ENCODE measurements at regions not wholly inside any gene's neighbourhood (a gene's known extent, or its start where the extent isn't known, plus 50 kb on each side); places are given as distances from the start of the nearest gene placed in this dataset.

GRCh38 chr14:82889701-82890100, 1356.0 kb upstream of the SEL1L start:
- Histone ChIP-seq H3K4me1 (no peaks in the 10 kb centered on the region), H3K27me3 (no peaks in the 10 kb centered on the region), H3K27ac (no peak overlapping the region), H3K36me3 (no peaks in the 10 kb centered on the region), H3K9me3 (no peaks in the 10 kb centered on the region), H3K4me3 (no peak overlapping the region)
- DNase-seq: no peak
- TF ChIP-seq POLR2A (IDR thresholded peaks at IDR 0.05) (no peak), CTCF (IDR thresholded peaks at IDR 0.05) (no peak)
- no peak for ATAC-seq
- intact Hi-C loops (cut with DNase I): no loop called here

GRCh38 chr14:82896476-82896875, 1362.8 kb upstream of the SEL1L start:
- WGBS (ENCODE audit: insufficient coverage, low coverage, low lambda C conversion rate, missing lambda C conversion rate): 31% methylated on average over 1 of the region's 1 CpG

GRCh38 chr14:82897469-82898308, 1364.0 kb upstream of the SEL1L start:
- no peak for DNase-seq
- Histone ChIP-seq H3K4me3 (no peak overlapping the region), H3K9me3 (no peaks in the 10 kb centered on the region), H3K27ac (no peak overlapping the region), H3K27me3 (no peaks in the 10 kb centered on the region), H3K36me3 (no peaks in the 10 kb centered on the region), H3K4me1 (no peaks in the 10 kb centered on the region)
- intact Hi-C loops (cut with DNase I): no loop called here
- TF ChIP-seq POLR2A (IDR thresholded peaks at IDR 0.05) (no peak), CTCF (IDR thresholded peaks at IDR 0.05) (no peak)
- WGBS (ENCODE audit: insufficient coverage, low coverage, low lambda C conversion rate, missing lambda C conversion rate): 35% methylated on average over 4 of the region's 4 CpGs
- ATAC-seq: no peak

More at GRCh38 chr14:82896476-82896875, 1362.8 kb upstream of the SEL1L start:
- ATAC-seq (no peak), DNase-seq (no peak)
- Histone ChIP-seq H3K4me3 (no peak overlapping the region), H3K27ac (no peak overlapping the region), H3K9me3 (no peaks in the 10 kb centered on the region), H3K4me1 (no peaks in the 10 kb centered on the region), H3K36me3 (no peaks in the 10 kb centered on the region), H3K27me3 (no peaks in the 10 kb centered on the region)
- TF ChIP-seq CTCF (IDR thresholded peaks at IDR 0.05) (no peak), POLR2A (IDR thresholded peaks at IDR 0.05) (no peak)
- intact Hi-C loops (cut with DNase I): no loop called here

DNA sequence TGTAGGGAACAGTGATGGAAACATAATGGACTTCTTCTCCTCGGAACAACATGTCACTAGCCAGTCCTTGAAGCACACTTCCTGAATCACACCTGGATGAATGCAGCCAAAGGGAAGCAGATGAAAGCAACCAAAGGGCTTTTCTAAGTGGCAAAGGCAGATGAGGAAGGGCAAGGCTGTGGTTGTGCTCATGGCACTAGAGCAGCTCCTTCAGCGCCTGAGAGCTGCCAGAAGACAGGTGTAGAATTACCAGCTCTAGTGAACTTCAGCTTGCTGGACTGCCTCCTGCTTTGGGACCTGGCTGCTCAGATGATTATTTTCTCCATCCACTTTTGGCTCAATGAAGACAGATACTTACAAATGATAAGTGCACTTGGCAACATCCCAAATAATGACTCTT, 1372.1 kb upstream of the SEL1L start:
- Histone ChIP-seq H3K27me3 (no peaks in the 10 kb centered on the region), H3K36me3 (no peaks in the 10 kb centered on the region), H3K4me1 (no peaks in the 10 kb centered on the region), H3K27ac (no peak overlapping the region), H3K4me3 (no peak overlapping the region), H3K9me3 (no peaks in the 10 kb centered on the region)
- DNase-seq: no peak
- intact Hi-C loops (cut with DNase I): no loop called here
- no peak for ATAC-seq
- no peak for TF ChIP-seq POLR2A (IDR thresholded peaks at IDR 0.05)
- no peak for TF ChIP-seq CTCF (IDR thresholded peaks at IDR 0.05)
- WGBS (ENCODE audit: insufficient coverage, low coverage, low lambda C conversion rate, missing lambda C conversion rate): 42% methylated on average over 2 of the region's 2 CpGs
